ENCODE measurements at regions not wholly inside any gene's neighbourhood (a gene's known extent, or its start where the extent isn't known, plus 50 kb on each side); places are given as distances from the start of the nearest gene placed in this dataset.

GRCh38 chr3:80606073-80606472 lies 838.3 kb upstream of the ROBO1 start:
- no peak for TF ChIP-seq CTCF (IDR thresholded peaks at IDR 0.05)
- no peak for TF ChIP-seq POLR2A (IDR thresholded peaks at IDR 0.05)

All from suprapubic skin (tissue), 3 donors.